ENCODE measurements at regions not wholly inside any gene's neighbourhood (a gene's known extent, or its start where the extent isn't known, plus 50 kb on each side); places are given as distances from the start of the nearest gene placed in this dataset.
"Not testable (repeated sequence)": the region's sequence is repeated elsewhere in the genome, so short reads cannot be mapped to it uniquely, and the experiment has no call there.

DNA sequence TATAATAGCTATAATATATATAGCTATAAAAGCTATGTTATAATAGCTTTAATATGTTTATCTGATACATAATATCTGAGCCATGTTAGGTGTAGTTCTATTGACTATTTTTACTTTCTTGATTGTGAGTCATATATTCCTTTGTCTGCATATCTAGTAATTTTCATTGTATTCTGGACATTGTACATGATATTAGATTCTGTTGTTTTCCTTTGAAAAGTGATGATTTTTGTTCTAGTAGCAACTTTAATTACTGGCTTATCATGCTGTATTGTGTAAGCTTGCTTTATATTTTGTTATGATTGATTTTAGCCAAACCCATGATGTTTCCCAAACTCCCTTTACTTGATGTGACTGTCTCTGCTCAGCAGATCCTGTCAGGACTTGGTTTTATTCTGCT lies 125.7 kb upstream of the TCF4 start:
- no peak for DNase-seq

DNA sequence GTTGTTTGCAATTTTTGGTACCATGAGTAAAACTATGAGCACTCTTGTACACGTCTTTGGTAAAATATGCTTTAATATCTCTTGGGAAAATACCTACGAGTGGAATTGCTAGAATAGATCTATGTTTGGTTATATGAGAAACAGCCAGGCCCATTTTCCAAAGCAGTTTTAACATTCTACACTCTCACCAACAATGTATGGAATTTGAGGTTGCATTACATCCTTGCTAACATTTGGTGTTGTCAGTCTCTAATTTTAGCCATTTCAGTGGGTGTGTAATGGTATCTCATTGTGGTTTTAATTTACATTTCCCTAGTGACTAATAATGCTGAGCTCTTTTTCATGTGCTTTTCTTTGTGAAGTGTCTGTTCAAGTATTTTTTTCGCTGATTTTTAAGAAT lies 118.9 kb upstream of the TCF4 start:
- DNase-seq: no peak

DNA sequence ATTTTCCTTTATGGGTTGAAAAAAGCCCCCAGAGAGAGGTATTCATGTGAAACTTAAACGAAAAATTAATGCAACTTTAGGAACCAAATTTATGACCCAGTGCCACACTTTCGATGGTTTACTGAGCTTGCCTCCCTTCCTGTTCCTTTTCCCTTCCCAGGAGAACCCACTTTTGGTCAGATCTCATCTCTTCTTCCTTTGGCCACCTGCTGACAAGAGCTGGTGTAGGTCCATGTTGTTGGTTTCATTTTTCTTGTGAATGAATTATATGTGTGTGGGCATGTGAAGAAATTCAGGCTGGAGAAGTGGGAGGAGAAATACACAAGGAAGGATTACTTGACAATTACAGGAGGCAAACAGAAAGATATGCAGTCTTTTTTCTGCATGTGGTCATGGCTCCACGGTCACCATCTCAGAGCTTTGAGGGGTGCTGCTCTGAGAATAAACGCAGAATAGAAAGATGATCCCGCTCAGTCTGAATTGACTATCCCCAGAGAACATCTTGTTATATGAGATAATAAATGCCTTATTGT lies 111.3 kb upstream of the TCF4 start:
- no peak for DNase-seq

DNA sequence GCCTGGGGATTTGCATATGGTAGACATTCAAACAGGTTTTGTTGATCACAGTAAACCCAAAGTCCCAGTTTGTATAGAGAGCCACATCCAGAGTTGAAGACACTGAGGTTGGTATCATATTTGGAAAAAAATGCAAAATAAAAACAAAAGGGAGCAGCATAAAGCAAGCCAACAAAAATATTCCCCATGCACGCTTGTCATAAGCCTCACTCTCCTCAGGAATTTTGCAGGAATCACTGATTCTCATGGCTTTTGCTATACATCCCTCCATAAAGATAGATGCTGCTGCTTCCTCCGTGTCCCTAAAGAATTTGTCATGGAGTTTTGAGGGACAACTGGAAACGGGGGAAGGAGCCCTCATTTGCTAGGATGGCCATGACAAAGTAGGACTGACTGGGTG lies 108.8 kb upstream of the TCF4 start:
- no peak for DNase-seq

DNA sequence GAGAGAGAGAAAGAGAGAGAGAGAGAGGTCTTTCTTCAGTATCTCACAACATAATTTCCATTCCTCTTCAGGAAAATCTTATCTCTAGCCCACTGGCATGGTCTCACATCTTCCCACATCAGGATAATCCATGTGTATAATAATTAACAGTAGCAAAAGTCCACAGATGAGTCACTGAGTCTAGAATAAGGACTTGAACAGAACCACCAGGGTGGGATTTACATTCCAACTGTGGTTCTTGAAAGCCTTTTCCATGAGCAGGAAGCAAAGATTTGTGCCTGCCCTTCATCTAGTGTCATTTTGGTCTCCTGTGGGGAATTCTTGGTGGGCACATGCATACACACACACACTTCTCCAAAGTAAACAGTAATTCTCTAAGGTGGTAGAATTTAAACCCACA lies 107.1 kb upstream of the TCF4 start:
- DNase-seq: no peak

DNA sequence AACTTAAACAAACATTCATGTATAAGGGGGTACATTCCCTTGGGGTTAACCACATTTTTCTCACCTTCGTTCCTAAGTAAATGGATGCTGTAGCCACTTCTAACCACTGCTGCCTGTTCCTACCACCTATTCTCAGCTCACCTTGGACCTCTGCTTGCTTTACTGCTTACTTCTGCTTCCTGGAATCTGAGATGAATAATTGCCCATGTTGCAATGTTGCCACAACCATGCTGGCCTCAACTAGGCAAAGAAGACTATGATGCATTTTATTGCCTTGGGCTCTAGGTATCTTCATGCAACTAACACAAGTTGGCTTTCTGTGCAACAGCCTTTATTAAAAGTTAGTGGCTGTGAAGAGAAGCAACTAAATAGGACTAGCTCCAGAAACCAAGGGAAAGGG lies 106.3 kb upstream of the TCF4 start:
- no peak for DNase-seq

DNA sequence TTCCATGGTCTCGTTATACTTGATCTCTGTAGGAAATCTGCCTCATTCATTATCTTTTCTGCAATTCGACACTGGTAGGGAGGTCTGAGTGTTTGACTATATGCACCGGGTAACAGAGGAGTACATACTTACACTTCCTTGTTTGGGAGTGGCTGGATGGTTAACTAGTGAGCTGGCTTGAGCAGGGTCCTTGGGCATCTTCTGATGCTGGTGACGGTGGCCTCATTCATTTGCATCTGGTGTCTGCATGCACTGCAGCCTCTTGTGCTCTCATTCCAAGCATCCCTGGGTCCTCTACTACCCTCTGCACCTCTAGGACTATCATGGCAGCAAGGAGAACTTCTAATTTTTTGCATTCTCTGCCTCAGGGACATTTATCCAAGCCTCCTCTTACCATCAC lies 100.0 kb upstream of the TCF4 start:
- no peak for DNase-seq

DNA sequence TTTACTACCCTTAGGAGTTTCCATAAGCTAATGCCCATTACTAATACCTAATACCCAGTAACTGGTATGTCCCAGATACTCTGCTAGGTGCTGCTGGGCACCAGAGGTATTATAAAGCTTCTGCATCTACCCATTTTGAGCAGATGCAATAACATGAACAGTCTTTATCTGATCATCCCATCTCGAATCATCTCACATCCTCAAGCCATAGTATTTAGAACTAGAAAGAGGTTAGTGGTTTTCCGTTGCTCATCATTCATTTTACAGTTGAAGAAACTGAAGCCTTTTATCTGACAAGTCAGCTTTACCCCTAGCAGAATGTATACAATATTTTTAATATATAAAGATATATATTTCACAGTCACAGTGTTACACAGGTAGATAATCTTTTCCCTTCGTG lies 99.1 kb upstream of the TCF4 start:
- DNase-seq: no peak

DNA sequence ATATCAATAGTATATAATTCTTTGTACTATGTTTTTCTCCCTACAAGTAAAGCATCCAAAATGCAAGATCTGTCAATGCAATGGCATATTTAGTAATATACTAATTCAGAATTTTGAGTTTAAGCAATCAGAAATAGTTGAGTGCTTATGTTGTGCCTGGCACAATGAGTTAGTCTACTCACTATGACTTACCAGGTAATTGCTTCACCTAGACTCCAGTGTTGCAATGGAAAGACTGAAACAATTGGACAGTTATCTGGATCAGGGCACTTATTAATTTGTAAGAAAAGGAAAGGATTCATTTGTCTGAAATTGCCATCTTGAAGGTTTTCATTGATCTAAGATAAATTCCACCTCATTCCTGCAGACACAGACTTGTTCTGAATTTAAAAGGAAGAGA lies 97.6 kb upstream of the TCF4 start:
- no peak for DNase-seq

DNA sequence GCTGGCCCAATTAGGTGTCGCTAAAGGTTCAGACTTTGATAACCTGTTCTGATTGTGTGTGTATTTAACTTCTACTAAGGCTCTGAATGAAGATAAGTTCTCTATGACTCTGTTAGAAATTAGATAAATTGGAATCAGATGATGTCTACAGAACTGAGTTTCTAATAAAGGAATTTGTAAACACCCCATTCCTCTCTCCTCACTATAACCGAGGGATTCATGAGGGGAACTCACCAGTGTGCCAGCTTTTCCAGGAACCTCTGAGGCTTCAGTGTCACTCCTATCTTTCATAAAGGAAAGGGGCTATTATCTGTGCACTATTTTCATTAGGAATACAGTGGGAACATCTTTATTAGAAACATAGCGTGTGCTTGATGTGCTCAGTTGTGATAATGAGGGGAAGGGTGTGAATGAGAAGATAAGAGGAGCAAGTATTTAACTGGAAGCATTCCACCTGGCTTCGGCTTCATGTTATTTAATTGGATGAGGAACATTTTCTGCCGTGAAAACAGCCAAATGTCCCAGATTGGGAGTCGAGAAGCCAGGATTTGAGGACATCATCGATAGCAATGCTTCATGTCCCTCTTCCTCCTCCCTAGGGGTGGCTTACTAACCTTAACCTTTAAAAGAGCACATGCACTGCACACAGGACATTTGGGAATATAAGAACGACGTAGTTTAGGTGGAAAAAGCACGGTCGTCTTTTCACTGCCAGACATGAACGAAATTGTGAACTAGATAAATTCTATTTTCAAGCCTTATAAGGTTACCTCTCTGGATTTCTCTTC lies 84.8 kb upstream of the TCF4 start:
- DNase-seq: peak in 1 of 14 donors; percentile 29

DNA sequence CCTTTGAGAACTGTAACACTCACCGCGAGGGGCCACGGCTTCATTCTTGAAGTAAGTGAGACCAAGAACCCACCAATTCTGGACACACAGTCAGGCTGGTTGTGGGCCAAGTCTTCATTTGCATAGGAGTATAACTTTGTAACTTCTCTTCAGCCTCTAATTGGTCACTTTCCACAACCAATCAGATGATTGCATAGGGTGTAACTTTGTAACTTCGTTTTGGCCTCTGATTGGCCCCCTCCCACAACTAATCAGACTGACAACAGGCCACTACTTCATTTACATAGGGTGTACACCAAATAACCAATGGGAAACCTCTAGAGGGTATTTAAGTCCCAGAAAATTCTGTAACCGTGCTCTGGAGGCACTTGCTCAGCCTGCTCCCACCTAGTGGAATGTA lies 77.5 kb upstream of the TCF4 start:
- no peak for DNase-seq

DNA sequence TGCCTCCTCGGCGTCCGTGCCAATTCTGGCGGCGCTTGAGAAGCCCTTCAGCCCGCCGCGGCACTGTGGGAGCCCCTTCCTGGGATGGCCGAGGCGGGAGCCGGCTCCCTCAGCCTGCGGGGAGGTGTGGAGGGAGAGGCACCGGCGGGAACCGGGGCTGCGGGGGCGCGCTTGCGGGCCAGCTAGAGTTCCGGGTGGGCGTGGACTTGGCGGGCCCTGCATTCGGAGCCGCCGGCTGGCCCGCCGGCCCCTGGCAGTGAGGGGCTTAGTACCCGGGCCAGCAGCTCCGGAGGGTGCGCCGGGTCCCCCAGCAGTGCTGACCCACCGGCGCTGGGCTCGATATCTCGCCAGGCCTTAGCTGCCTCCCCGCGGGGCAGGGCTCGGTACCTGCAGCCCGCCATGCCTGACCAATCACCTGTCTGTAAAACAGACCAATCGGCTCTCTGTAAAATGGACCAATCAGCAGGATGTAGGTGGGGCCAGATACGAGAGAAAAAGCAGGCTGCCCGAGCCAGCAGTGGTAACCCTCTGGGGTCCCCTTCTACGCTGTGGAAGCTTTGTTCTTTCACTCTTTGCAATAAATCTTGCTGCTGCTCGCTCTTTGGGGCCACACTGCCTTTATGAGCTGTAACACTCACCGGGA lies 76.9 kb upstream of the TCF4 start:
- DNase-seq: not testable (repeated sequence)

DNA sequence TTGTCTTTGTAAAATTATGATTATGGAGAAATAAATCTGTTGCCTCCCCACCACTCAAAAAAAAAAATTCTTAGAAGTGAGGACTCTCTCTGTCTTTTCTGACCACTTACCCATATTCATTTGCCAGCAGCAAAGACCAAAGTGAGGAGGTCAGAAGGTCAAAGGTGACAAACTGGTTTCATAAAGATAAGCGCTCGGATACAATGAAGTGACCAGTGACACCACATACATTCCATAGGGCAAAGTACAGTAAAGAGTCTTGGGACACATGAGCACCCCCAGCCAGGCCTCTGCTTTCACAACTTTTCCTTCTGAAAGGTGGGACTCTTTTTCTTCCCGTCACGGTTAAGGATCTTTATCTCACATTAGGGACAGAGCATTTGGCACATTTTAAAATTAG lies 75.9 kb upstream of the TCF4 start:
- no peak for DNase-seq

DNA sequence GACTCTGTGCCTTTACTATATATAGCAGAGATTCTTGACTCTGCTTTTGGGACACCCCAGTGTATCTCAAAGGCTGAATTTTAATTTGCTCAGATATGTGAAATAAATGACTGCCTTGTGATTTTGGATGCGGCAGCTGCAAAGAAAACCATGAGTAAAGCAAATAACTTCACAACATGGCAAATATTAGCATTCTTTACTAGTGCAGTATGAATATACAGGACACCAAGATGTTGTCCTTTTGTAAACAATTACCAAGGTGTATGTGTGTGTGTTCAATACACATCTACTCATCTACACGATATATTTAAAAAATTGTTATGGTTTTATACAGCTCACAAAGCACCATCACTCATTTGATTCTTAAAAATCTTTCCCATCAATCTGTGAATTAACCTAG lies 70.6 kb upstream of the TCF4 start:
- no peak for DNase-seq

DNA sequence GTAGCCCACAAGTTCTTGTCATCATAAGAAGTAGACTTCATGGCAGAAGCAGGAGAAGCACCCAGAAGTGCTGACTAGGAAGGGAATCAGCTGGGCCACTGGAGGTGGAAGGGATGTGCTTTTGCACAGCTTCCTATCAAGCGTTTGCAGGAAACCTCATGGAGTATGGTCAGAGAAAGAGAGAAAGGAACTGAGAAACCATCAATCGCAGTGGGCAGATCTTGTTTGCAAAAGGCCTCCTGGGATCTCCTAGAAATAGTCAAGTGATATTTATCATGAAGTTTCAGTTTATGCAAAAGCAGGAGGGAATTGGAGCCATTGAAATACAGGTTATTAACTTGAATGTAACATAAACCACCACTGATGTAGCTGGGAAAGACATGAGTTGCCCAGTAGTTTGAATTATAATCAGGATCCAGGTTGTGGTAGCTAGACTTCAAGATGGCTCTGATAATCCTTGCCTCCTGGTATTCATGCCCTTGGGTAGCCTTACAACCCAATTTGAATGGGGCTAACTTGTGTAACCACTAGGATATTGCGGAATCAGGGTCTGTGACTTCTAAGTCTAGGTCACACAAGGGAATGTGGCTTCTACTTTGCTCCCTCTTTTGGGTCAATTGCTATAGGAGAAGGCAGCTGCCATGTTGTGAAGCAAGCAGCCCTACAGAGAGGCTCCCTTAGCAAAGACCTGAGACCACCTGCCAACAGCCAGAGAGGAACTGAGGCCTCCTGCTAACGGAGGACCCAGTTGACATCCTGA lies 69.8 kb upstream of the TCF4 start:
- DNase-seq: no peak

DNA sequence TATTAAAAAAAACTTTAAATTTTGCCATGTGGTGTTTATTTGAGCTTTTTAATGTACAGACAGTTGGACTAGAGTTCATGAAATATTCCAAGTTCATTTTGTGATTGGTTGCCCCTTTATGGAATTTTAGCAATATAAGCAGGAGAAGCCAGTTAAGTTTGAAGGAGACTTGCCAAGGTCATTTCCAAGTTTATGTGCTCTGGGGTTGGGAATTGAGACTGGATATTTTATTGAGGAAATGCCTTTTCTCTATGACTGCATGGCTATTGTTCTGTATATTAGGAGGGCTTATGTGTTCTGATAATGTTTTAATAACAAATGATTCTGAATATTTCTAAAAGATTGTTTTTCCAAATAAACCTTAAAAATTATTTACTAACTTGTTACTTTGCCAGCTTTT lies 67.0 kb upstream of the TCF4 start:
- DNase-seq: no peak

DNA sequence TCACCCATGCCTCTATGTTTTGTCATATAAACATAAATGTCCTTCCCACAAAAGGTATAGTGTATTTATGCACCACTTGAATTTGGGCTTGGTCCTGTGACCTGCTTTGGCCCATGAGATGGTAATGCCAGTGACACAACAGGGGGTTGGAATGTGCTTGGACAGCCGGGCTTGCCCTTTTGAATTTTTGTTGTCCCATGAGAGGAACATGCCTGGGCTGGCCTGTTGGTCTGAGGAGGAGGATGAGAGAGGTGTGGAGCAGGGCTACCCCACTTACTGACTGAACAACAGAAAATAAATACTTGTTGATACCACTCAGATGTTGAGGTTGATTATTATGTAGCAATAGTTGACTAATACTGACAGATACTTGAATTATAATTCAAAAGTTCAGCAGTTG lies 63.2 kb upstream of the TCF4 start:
- no peak for DNase-seq

DNA sequence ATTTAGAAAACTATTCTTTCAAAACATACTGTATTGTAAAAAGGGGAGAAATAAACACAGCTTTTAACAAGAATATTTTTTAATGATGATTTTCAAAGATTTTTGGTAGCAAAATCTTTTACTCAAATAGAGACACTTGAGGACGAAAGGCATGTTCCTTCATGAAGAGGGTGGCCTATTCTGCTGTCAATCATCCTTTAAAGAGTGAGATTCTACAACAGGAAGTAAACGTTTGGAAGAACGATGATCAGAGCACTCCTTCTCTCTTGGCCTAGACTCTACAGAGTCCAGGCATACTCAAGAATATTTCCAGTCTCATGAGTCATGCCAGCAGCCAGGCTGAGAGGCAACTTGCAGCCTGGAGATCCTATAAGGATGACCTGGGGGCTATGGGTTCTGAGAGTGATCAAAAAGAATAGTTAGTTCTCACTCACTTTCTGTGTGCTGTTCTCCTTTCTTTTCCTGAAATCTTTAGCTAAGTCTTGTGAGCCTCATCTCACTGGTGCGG lies 62.4 kb upstream of the TCF4 start:
- DNase-seq: no peak

DNA sequence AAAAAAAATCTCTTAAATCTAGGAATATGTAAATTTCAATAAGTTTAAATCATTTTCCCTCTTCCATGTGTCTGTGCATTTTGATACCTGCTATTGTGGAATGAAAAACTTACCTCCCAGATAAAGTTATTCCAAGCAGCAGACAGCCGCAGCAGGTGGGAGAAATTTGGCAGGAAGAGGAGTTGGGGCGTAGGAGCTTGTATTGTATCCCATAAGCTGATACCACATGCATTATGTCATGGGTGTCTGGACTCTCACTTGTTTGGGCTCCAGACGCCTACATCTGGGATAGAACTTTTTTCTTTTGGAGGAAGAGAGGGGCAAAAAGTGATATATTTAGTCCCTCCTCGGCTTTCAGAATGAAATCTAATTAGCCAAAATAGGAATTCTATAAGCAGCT lies 59.3 kb upstream of the TCF4 start:
- no peak for DNase-seq

DNA sequence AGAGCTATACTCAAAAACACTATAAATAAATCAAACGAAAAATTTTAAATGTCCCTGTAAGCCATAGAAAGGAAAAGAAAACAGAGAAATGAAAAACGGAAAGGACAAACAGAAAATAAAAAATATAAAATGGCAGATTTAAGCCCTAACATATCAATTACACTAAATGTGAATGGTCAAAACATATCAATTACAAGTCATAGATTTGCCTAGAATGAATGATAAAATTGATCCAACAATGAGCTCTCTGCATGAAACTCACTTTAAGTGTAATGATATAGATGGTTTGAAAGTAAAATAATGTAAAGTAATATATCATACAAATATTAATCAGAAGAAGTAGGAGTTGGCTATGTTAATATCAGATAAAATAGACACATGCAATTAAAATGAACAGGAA lies 54.2 kb upstream of the TCF4 start:
- no peak for DNase-seq

DNA sequence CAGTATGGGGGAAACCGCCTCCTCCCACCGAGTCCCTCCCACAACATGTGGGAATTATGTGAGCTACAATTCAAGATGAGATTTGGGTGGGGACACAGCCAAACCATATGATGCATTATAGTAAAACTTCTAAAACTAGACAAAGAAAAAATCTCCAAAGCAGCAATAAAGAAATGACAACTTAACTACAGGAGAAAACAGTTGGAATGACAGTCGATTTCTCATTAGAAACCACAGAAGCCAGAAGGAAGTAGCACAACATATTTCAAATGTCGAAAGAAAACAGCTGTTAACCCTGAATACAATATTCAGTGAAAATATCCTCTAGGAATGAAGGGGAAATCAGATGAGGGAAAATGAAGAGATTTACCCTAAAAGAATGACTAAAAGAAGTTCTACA lies 53.5 kb upstream of the TCF4 start:
- no peak for DNase-seq
